BE2C (cell line): ENCODE measurements at regions not wholly inside any gene's neighbourhood (a gene's known extent, or its start where the extent isn't known, plus 50 kb on each side); places are given as distances from the start of the nearest gene placed in this dataset.

Experiments used
- DNase-seq: peaks from one replicate; pipeline ENCODE4 v3.0.0-alpha.2; 2020
- H3K27me3 ChIP-seq: fragments of 250-450 bp; sonication (Bioruptor Pico); 2 replicates; pipeline ENCODE4 v1.5.1; 2020; ENCODE audit warnings: mild to moderate bottlenecking
- H3K36me3 ChIP-seq: fragments of 250-450 bp; sonication (Bioruptor Pico); 2 replicates; pipeline ENCODE4 v1.5.1; 2020; ENCODE audit warnings: mild to moderate bottlenecking
- H3K4me1 ChIP-seq: fragments of 250-450 bp; sonication (Bioruptor Pico); 2 replicates; pipeline ENCODE4 v1.5.1; 2020
- H3K4me3 ChIP-seq: 2 replicates; pipeline ENCODE4 v1.5.1; 2011; ENCODE audit warnings: low read depth, low read length
- H3K9me3 ChIP-seq: fragments of 250-450 bp; sonication (Bioruptor Pico); 2 replicates; pipeline ENCODE4 v1.5.1; 2020
- TF ChIP-seq, protein P1 (sequence below): IDR thresholded peaks from 2 replicates; pipeline ENCODE4 v1.5.1; 2012; ENCODE audit warnings: mild to moderate bottlenecking, low read depth, low read length

DNA sequence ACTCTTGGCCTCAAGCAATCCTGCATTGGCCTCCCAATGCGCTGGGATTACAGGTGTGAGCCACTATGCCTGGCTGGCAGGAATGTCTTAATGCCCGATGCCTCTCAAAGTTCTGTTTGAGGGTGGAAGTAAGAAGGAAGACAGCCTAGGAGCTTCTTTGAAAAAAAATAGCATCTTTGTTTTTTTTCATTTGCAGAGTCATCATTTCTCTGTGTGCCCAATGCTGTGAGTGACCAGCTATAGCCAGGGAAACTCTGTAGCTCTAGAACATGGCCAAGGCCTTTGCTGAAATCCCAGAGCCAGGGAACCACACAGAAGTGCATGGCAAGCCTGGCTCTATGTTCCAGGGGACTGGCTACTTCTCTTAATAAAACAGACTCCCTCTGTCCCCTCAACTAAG is 260.0 kb downstream of the C1D start:
- Histone ChIP-seq H3K27me3 (no peaks in the 10 kb centered on the region), H3K4me3 (no peak overlapping the region), H3K36me3 (no peaks in the 10 kb centered on the region), H3K4me1 (peaks cover 5% of the 10 kb centered on the region; the same call in 1 of the 2 replicates), H3K9me3 (no peaks in the 10 kb centered on the region)
- DNase-seq = no peak
- TF ChIP-seq, protein P1, sequence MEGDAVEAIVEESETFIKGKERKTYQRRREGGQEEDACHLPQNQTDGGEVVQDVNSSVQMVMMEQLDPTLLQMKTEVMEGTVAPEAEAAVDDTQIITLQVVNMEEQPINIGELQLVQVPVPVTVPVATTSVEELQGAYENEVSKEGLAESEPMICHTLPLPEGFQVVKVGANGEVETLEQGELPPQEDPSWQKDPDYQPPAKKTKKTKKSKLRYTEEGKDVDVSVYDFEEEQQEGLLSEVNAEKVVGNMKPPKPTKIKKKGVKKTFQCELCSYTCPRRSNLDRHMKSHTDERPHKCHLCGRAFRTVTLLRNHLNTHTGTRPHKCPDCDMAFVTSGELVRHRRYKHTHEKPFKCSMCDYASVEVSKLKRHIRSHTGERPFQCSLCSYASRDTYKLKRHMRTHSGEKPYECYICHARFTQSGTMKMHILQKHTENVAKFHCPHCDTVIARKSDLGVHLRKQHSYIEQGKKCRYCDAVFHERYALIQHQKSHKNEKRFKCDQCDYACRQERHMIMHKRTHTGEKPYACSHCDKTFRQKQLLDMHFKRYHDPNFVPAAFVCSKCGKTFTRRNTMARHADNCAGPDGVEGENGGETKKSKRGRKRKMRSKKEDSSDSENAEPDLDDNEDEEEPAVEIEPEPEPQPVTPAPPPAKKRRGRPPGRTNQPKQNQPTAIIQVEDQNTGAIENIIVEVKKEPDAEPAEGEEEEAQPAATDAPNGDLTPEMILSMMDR = no peak

DNA sequence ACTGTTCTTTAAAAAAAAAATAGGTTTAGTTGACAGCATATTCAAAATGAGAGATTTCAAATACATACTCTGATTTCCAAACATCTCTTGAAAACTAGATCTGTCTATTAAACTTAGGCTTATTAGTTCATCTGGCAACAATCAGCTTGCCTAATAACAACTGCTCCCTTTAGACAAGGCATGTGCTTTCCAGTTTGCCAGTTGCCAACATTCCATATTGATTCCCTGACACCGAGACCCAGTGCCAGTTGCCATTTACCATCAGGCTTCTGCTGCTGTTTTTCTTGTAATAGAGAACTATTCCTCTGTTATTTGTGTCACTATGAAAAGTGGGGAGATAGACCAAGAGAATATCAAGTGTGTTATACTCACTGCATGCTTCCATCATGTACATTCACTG is 256.0 kb downstream of the C1D start:
- DNase-seq = no peak
- Histone ChIP-seq H3K9me3 (no peaks in the 10 kb centered on the region), H3K36me3 (no peaks in the 10 kb centered on the region), H3K4me1 (no peaks in the 10 kb centered on the region), H3K4me3 (no peak overlapping the region), H3K27me3 (no peaks in the 10 kb centered on the region)
- TF ChIP-seq, protein P1 = no peak

DNA sequence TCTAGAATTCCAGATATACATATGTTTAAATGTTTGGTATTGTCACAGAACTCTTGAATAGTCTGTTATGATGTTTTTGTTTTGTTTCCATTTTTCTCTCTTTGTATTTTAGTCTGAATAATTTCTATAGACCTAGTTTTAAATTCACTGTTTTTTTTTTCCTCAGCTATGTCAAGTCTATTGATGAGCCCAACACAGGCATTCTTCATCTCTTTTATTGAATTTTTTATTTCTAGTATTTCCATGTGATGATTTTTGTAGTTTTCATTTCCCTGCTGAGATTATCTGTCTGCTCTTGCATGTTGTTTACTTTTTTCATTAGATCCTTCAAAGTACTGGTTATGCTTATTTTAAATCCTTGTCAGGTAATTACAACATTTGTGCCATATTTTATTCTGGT is 254.7 kb downstream of the C1D start:
- no peaks in the 10 kb centered on the region for H3K4me1 ChIP-seq
- DNase-seq = no peak

DNA sequence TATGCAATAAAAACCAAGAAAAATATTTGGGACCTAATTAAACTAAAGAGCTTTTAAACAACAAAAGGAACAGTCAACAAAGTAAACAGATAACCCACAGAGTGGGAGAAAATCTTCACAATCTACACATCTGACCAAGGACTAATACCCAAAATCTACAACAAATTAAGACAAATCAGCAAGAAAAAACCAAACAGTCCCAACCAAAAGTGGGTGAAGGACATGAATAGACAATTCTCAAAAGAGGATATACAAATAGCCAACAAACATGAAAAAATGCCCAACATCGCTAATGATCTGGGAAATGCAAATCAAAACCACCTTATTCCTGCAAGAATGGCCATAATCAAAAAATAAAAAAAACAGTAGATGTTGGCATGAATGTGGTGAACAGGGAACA is 250.1 kb downstream of the C1D start:
- H3K36me3 ChIP-seq = no peaks in the 10 kb centered on the region
- no peaks in the 10 kb centered on the region for H3K4me1 ChIP-seq
- TF ChIP-seq, protein P1 = no peak
- H3K4me3 ChIP-seq = no peak overlapping the region
- no peaks in the 10 kb centered on the region for H3K27me3 ChIP-seq
- no peak for DNase-seq
- no peaks in the 10 kb centered on the region for H3K9me3 ChIP-seq

More for the DNA sequence above, 254.7 kb downstream of the C1D start:
- TF ChIP-seq, protein P1 = no peak
- Histone ChIP-seq H3K4me3 (no peak overlapping the region), H3K9me3 (no peaks in the 10 kb centered on the region), H3K27me3 (no peaks in the 10 kb centered on the region), H3K36me3 (no peaks in the 10 kb centered on the region)

DNA sequence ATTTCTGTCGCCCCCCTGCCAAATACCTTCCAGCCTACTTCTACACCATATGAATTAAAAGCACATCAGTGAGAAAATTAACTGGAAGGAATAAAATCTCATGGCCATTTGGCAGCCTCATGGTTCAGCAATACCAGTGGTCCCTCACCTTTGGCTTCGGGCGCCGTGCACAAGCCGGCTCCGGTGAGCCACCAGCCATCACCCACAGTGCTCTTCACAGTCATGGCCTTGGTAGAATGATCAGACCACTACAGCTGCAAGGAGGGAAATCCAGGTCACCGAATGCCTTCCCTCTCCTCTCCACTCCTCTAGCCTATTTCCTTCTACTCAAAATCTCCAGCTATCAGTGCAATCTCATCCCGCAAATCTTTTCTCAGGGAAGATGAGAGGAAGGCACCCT is 239.1 kb downstream of the C1D start:
- H3K27me3 ChIP-seq = no peaks in the 10 kb centered on the region
- DNase-seq = no peak
- H3K4me1 ChIP-seq = no peaks in the 10 kb centered on the region
- H3K9me3 ChIP-seq = no peaks in the 10 kb centered on the region
- no peak overlapping the region for H3K4me3 ChIP-seq
- no peaks in the 10 kb centered on the region for H3K36me3 ChIP-seq
- TF ChIP-seq, protein P1 = no peak

DNA sequence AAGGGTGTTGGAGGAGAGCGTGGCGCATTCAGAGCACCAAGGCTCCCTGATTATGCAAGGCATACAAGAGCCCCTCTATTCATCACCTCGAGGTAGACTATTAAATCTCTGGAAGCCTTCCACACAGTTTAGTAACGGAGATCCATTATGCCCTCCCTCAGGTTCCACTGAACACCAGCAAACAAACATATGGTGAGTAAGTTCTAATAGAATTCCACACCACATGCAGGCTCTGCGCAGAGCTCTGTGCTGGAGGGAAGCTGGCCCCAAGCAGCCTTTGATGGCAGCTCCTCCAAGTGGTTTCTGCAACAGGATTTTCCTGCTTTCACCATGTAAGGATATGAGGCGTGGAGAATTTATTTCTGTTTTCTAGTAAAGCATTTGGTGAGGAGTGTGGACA is 238.6 kb downstream of the C1D start:
- Histone ChIP-seq H3K9me3 (no peaks in the 10 kb centered on the region), H3K27me3 (no peaks in the 10 kb centered on the region), H3K4me1 (no peaks in the 10 kb centered on the region), H3K36me3 (no peaks in the 10 kb centered on the region), H3K4me3 (no peak overlapping the region)
- TF ChIP-seq, protein P1 = no peak
- DNase-seq = no peak
